ENCODE measurements at regions not wholly inside any gene's neighbourhood (a gene's known extent, or its start where the extent isn't known, plus 50 kb on each side); places are given as distances from the start of the nearest gene placed in this dataset.

GRCh38 chr5:136484808-136485325, 119.5 kb upstream of the TRPC7 start:
- TF ChIP-seq POLR2AphosphoS5 (IDR thresholded peaks at IDR 0.05; ENCODE audit: borderline replicate concordance, low read depth, low read length) (no peak), EZH2 (IDR thresholded peaks at IDR 0.05) (no peak)

All from SK-N-MC (cell line).